ENCODE measurements at regions not wholly inside any gene's neighbourhood (a gene's known extent, or its start where the extent isn't known, plus 50 kb on each side); places are given as distances from the start of the nearest gene placed in this dataset.

GRCh38 chr7:145848691-145849090 lies 267.9 kb upstream of the CNTNAP2 start:
- ATAC-seq (ENCODE audit: poor library complexity): no peak
- H3K4me1 ChIP-seq (ENCODE audit: insufficient read depth, low read length): no peaks in the 10 kb centered on the region
- Mint-ChIP-seq H3K27ac (no peak overlapping the region), H3K36me3 (ENCODE audit: low read depth) (no peaks in the 10 kb centered on the region), H3K4me1 (ENCODE audit: low read depth) (no peaks in the 10 kb centered on the region), H3K9me3 (peaks cover 9% of the 10 kb centered on the region), H3K27me3 (no peaks in the 10 kb centered on the region), H3K4me3 (no peak overlapping the region)
- peaks cover 0 to 15% of the 10 kb centered on the region in 2 experiments for H3K9me3 ChIP-seq (ENCODE audit: control insufficient read depth in 1 of 2, insufficient read depth in 1 of 2, low read length in 2 of 2)
- intact Hi-C loops (cut with DNase I, micrococcal nuclease): no loop called here
- ChIA-PET POLR2A (no interaction called here), CTCF (interaction anchor here (0.7 kb wide), 1 partner anchor 1295 kb away, joined by 3 read pairs; no protein-coding TSS in a partner anchor)
- DNase-seq: no peak
- no peak for TF ChIP-seq CTCF (IDR thresholded peaks at IDR 0.05)
- H3K4me3 ChIP-seq (ENCODE audit: low read length): no peak overlapping the region
- no peaks in the 10 kb centered on the region for H3K27me3 ChIP-seq (ENCODE audit: control insufficient read depth in 1 of 2, insufficient read depth in 2 of 2, low read length in 2 of 2)
- H3K27ac ChIP-seq (ENCODE audit: low read depth in 1 of 2, low read length in 2 of 2): no peak overlapping the region
- H3K36me3 ChIP-seq (ENCODE audit: insufficient read depth, low read length): no peaks in the 10 kb centered on the region

- intact Hi-C loops (cut with DNase I, micrococcal nuclease): no loop called here
- no peak overlapping the region for H3K27ac Mint-ChIP-seq
- ATAC-seq (ENCODE audit: poor library complexity): no peak
- peaks cover 0 to 21% of the 10 kb centered on the region in 2 experiments for H3K9me3 ChIP-seq (ENCODE audit: control insufficient read depth in 1 of 2, insufficient read depth in 1 of 2, low read length in 2 of 2)
- H3K4me1 Mint-ChIP-seq (ENCODE audit: low read depth): no peaks in the 10 kb centered on the region
- DNase-seq: no peak
- no peak overlapping the region for H3K27ac ChIP-seq (ENCODE audit: low read depth in 1 of 2, low read length in 2 of 2)
- H3K27me3 Mint-ChIP-seq: no peaks in the 10 kb centered on the region
- no peaks in the 10 kb centered on the region for H3K36me3 Mint-ChIP-seq (ENCODE audit: low read depth)
- CTCF ChIA-PET: no interaction called here
- POLR2A ChIA-PET: no interaction called here
- no peaks in the 10 kb centered on the region for H3K4me1 ChIP-seq (ENCODE audit: insufficient read depth, low read length)
- peaks cover 6% of the 10 kb centered on the region for H3K9me3 Mint-ChIP-seq
- no peak for TF ChIP-seq CTCF (IDR thresholded peaks at IDR 0.05)
- no peaks in the 10 kb centered on the region for H3K36me3 ChIP-seq (ENCODE audit: insufficient read depth, low read length)
- no peak overlapping the region for H3K4me3 Mint-ChIP-seq
- no peaks in the 10 kb centered on the region for H3K27me3 ChIP-seq (ENCODE audit: control insufficient read depth in 1 of 2, insufficient read depth in 2 of 2, low read length in 2 of 2)
- no peak overlapping the region for H3K4me3 ChIP-seq (ENCODE audit: low read length)
Measured at GRCh38 chr7:145845345-145845744, 271.3 kb upstream of the CNTNAP2 start.

GRCh38 chr7:145839814-145840213 lies 276.8 kb upstream of the CNTNAP2 start:
- no peak for ATAC-seq (ENCODE audit: poor library complexity)
- no peak overlapping the region for H3K27ac ChIP-seq (ENCODE audit: low read depth in 1 of 2, low read length in 2 of 2)
- Mint-ChIP-seq H3K27ac (no peak overlapping the region), H3K27me3 (no peaks in the 10 kb centered on the region), H3K36me3 (ENCODE audit: low read depth) (no peaks in the 10 kb centered on the region), H3K9me3 (peaks cover 7% of the 10 kb centered on the region), H3K4me1 (ENCODE audit: low read depth) (no peaks in the 10 kb centered on the region), H3K4me3 (no peak overlapping the region)
- H3K36me3 ChIP-seq (ENCODE audit: insufficient read depth, low read length): no peaks in the 10 kb centered on the region
- intact Hi-C loops (cut with DNase I, micrococcal nuclease): no loop called here
- ChIA-PET CTCF (no interaction called here), POLR2A (no interaction called here)
- no peaks in the 10 kb centered on the region for H3K27me3 ChIP-seq (ENCODE audit: control insufficient read depth in 1 of 2, insufficient read depth in 2 of 2, low read length in 2 of 2)
- no peak for DNase-seq
- no peaks in the 10 kb centered on the region for H3K4me1 ChIP-seq (ENCODE audit: insufficient read depth, low read length)
- peaks cover 0 to 10% of the 10 kb centered on the region in 2 experiments for H3K9me3 ChIP-seq (ENCODE audit: control insufficient read depth in 1 of 2, insufficient read depth in 1 of 2, low read length in 2 of 2)
- TF ChIP-seq CTCF (IDR thresholded peaks at IDR 0.05): no peak
- no peak overlapping the region for H3K4me3 ChIP-seq (ENCODE audit: low read length)
